Activated B cell treated with CpG ODN at 0.5 μM for 24 hours (primary cell): ENCODE measurements at regions not wholly inside any gene's neighbourhood (a gene's known extent, or its start where the extent isn't known, plus 50 kb on each side); places are given as distances from the start of the nearest gene placed in this dataset.

Experiments
- ATAC-seq: fragments of 200-7000 bp; cut with Tn5 transposase; one replicate; pipeline ENCODE4 v1.10.0; 2021; ENCODE audit warnings: low read depth, mild to moderate bottlenecking, moderate library complexity
- CTCF ChIA-PET: fragments of 350-600 bp; sonication (Branson Sonifier 250); formaldehyde crosslinking; loops from one replicate; lab custom pipeline; 2021; ENCODE audit warnings: antibody characterized with exemption; lab: Charles Lee
- POLR2A ChIA-PET: fragments of 350-600 bp; sonication (Branson Sonifier 250); formaldehyde crosslinking; loops from one replicate; lab custom pipeline; 2021; ENCODE audit warnings: antibody characterized with exemption; lab: Charles Lee
- DNase-seq: peaks from one replicate; pipeline ENCODE4 v3.0.0; 2022
- H3K27ac Mint-ChIP-seq: one replicate; pipeline ENCODE4 v1.8.0; 2020; ENCODE audit warnings: mixed read lengths
- H3K27me3 Mint-ChIP-seq: one replicate; pipeline ENCODE4 v1.8.0; 2021; ENCODE audit warnings: mixed read lengths
- H3K36me3 Mint-ChIP-seq: one replicate; pipeline ENCODE4 v1.8.0; 2021; ENCODE audit warnings: low read depth, mixed read lengths
- H3K4me1 Mint-ChIP-seq: one replicate; pipeline ENCODE4 v1.8.0; 2021; ENCODE audit warnings: mixed read lengths
- H3K4me3 Mint-ChIP-seq: one replicate; pipeline ENCODE4 v1.8.0; 2020; ENCODE audit warnings: mild to moderate bottlenecking, mixed read lengths
- H3K9me3 Mint-ChIP-seq: one replicate; pipeline ENCODE4 v1.8.0; 2020; ENCODE audit warnings: mixed read lengths
- CTCF ChIP-seq: fragments of 200-600 bp; IDR thresholded peaks from one replicate; pipeline ENCODE4 v1.8.0; 2022; ENCODE audit warnings: antibody characterized with exemption, mild to moderate bottlenecking
- intact Hi-C: fragments of 100-400 bp; cut with micrococcal nuclease; formaldehyde crosslinking; loops from one replicate; pipeline ENCODE4 v1.15.1; 2024

- CTCF ChIA-PET, result no interaction called here
- TF ChIP-seq CTCF, result no peak
- no peak for DNase-seq
- Mint-ChIP-seq H3K9me3 (no peaks in the 10 kb centered on the region), H3K27ac (no peak overlapping the region), H3K36me3 (no peaks in the 10 kb centered on the region), H3K4me1 (no peaks in the 10 kb centered on the region), H3K27me3 (peaks cover 11% of the 10 kb centered on the region), H3K4me3 (no peak overlapping the region)
- intact Hi-C loops, result no loop called here
- no peak for ATAC-seq
- POLR2A ChIA-PET, result no interaction called here
Measured at GRCh38 chr13:47094734-47095434, 198.0 kb upstream of the HTR2A start.

- TF ChIP-seq CTCF, result no peak
- intact Hi-C loops, result no loop called here
- Mint-ChIP-seq H3K27me3 (peaks cover 6% of the 10 kb centered on the region), H3K4me1 (no peaks in the 10 kb centered on the region), H3K9me3 (no peaks in the 10 kb centered on the region), H3K4me3 (no peak overlapping the region), H3K36me3 (no peaks in the 10 kb centered on the region), H3K27ac (no peak overlapping the region)
- CTCF ChIA-PET, result no interaction called here
- POLR2A ChIA-PET, result interaction anchor here (0.5 kb wide), 1 partner anchor 1639 kb away, joined by 3 read pairs; no protein-coding TSS in a partner anchor
- no peak for ATAC-seq
- no peak for DNase-seq
Measured at GRCh38 chr13:47092202-47092601, 195.3 kb upstream of the HTR2A start.

- H3K27ac Mint-ChIP-seq, result no peak overlapping the region
Measured at GRCh38 chr13:47087841-47088240, 191.0 kb upstream of the HTR2A start.

GRCh38 chr13:47087241-47087640 is 190.4 kb upstream of the HTR2A start:
- no peak overlapping the region for H3K4me3 Mint-ChIP-seq
- no peaks in the 10 kb centered on the region for H3K9me3 Mint-ChIP-seq

More at GRCh38 chr13:47087841-47088240, 191.0 kb upstream of the HTR2A start:
- no peaks in the 10 kb centered on the region for H3K4me1 Mint-ChIP-seq
- H3K36me3 Mint-ChIP-seq, result no peaks in the 10 kb centered on the region
- ATAC-seq, result no peak
- no peaks in the 10 kb centered on the region for H3K27me3 Mint-ChIP-seq
- H3K4me3 Mint-ChIP-seq, result no peak overlapping the region
- TF ChIP-seq CTCF, result no peak
- DNase-seq, result no peak
- POLR2A ChIA-PET, result no interaction called here
- H3K9me3 Mint-ChIP-seq, result no peaks in the 10 kb centered on the region
- intact Hi-C loops, result no loop called here
- CTCF ChIA-PET, result no interaction called here

GRCh38 chr13:47085346-47085745 is 188.5 kb upstream of the HTR2A start:
- Mint-ChIP-seq H3K27me3 (peaks cover 2% of the 10 kb centered on the region), H3K9me3 (no peaks in the 10 kb centered on the region), H3K4me3 (no peak overlapping the region), H3K36me3 (no peaks in the 10 kb centered on the region), H3K27ac (no peak overlapping the region), H3K4me1 (no peaks in the 10 kb centered on the region)
- CTCF ChIA-PET, result no interaction called here
- DNase-seq (no peak), ATAC-seq (no peak)
- TF ChIP-seq CTCF, result no peak
- intact Hi-C loops, result no loop called here
- POLR2A ChIA-PET, result no interaction called here

More at GRCh38 chr13:47087241-47087640, 190.4 kb upstream of the HTR2A start:
- no peak for TF ChIP-seq CTCF
- DNase-seq (no peak), ATAC-seq (no peak)
- CTCF ChIA-PET, result no interaction called here
- intact Hi-C loops, result no loop called here
- peaks cover 2% of the 10 kb centered on the region for H3K27me3 Mint-ChIP-seq
- H3K27ac Mint-ChIP-seq, result no peak overlapping the region
- no peaks in the 10 kb centered on the region for H3K4me1 Mint-ChIP-seq
- H3K36me3 Mint-ChIP-seq, result no peaks in the 10 kb centered on the region
- POLR2A ChIA-PET, result no interaction called here
